ENCODE measurements at regions not wholly inside any gene's neighbourhood (a gene's known extent, or its start where the extent isn't known, plus 50 kb on each side); places are given as distances from the start of the nearest gene placed in this dataset.

DNA sequence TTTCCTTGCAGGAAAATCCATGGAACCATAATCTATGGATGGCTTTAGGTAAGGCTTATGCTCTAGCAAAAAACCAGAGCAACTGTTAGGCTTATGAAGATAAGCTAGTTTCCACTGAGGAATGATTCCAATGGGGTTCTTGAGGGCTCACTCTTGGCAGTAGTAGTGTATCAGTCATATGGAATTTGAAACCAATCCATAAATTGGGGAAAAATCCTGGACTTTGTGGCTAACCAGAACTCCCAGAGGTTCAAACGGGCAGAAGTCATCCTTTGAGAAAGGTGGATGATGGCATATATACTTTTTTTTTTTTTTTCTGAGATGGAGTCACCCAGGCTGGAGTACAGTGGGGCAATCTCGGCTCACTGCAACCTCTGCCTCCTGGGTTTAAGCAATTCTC, 54.2 kb upstream of the ATF3 start:
- TF ChIP-seq CTCF (IDR thresholded peaks at IDR 0.05; ENCODE audit: low read depth, low read length, missing control alignments) = no peak
- DNase-seq (ENCODE audit: low read depth) = no peak
- no peak overlapping the region for H3K4me3 ChIP-seq (ENCODE audit: low read depth, low read length)
- in situ Hi-C loops (cut with HindIII; ENCODE audit: low sequenced_read_pairs) = no loop called here

- in situ Hi-C loops (cut with HindIII; ENCODE audit: low sequenced_read_pairs) = no loop called here
- DNase-seq (ENCODE audit: low read depth) = no peak
- H3K4me3 ChIP-seq (ENCODE audit: low read depth, low read length) = no peak overlapping the region
- no peak for TF ChIP-seq CTCF (IDR thresholded peaks at IDR 0.05; ENCODE audit: low read depth, low read length, missing control alignments)
Measured at GRCh38 chr1:212555426-212555825, 53.1 kb upstream of the ATF3 start.

GRCh38 chr1:212556822-212557549, 51.6 kb upstream of the ATF3 start:
- no peak overlapping the region for H3K4me3 ChIP-seq (ENCODE audit: low read depth, low read length)
- no peak for TF ChIP-seq CTCF (IDR thresholded peaks at IDR 0.05; ENCODE audit: low read depth, low read length, missing control alignments)
- in situ Hi-C loops (cut with HindIII; ENCODE audit: low sequenced_read_pairs) = no loop called here
- DNase-seq (ENCODE audit: low read depth) = no peak

DNA sequence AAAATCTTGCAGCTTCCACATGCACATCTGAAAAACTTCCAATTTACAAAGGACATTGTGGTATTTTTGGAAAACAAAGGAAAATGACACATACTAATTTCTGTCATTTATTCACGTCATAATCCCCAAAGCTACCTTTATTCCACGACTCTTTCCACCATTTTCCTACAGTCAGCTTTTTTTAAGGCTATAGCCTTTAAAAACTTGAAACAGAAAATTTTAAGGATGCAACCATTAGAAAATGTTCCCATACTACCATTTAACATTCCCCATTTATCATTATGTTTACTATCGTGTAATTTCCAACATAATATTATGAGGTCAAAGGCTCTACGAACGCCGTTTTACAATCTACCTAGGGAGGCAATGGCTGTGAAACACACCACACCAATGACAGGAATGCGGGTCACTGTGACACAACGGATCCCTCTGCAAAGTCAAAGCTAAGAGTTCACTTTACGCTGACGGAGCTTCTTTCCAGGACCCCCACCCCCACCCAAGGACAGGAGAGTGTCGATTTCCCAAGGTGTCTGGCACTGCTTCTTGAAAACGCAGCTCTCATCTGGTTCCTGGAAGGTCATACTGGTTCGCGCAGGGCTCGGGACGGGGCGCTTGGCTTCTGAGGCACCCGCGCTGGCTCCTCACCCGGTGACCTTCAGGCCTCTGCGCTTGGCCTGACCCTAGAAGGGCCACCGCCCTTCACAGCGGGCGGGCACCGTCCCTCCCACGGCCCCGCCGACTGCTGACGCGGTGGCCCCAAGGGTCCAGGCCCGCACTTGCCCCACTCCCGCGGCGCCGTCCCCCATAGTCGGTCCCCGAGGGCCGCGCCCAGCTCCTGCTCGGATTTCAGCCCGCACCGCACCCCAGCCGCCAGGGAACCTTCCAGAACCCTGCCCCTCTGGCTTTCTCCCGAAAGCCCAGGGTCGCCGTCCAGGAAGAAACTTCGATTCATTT, 50.5 kb upstream of the ATF3 start:
- peak overlapping the region; percentile 53 for H3K4me3 ChIP-seq (ENCODE audit: low read depth, low read length)
- TF ChIP-seq CTCF (IDR thresholded peaks at IDR 0.05; ENCODE audit: low read depth, low read length, missing control alignments) = no peak
- in situ Hi-C loops (cut with HindIII; ENCODE audit: low sequenced_read_pairs) = no loop called here
- no peak for DNase-seq (ENCODE audit: low read depth)

DNA sequence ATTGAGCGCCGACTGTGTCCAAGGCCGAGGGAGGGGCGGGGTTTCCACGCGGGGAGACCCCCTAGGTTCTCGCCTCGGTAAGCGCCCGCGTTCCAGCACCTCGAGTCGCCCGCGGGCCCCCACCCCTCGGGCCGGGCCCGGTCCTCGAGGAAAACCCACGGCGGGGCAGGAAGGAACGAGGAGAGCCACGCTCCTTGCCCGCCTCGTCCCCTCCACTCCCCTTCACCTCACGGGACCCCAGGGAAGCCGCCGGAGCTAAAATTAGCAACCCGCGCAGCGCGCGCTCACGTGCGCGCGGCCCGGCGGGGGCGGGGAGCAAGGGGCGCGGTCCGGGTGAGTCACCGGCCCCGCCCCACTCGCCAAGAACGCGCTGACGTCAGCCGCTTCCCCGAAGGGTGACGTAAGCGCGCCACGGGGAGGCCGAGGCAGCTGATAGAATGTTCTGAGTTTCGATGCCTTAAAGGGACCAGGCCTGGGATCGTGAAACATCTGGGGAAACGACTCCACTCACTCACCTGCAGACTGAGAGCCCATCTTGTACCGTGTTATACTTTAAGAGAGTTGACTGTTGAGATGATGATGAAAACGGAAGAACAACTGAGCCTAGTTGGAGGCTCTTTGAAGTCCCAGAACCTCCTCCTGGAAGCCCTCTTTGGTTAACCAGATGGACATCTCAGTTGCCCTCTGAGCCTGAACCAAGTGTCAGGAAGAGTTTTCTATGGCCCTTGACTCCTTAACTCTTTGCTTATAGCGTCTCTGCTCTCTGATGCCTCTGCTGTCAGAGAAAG, 49.7 kb upstream of the ATF3 start:
- TF ChIP-seq CTCF (IDR thresholded peaks at IDR 0.05; ENCODE audit: low read depth, low read length, missing control alignments) = no peak
- peak; percentile 85 for DNase-seq (ENCODE audit: low read depth)
- peak overlapping the region; percentile 53 for H3K4me3 ChIP-seq (ENCODE audit: low read depth, low read length)
- in situ Hi-C loops (cut with HindIII; ENCODE audit: low sequenced_read_pairs) = no loop called here

All from astrocyte of the cerebellum (primary cell).